Mesenchymal stem cell (in vitro differentiated cells and primary cell): ENCODE measurements at regions not wholly inside any gene's neighbourhood (a gene's known extent, or its start where the extent isn't known, plus 50 kb on each side); places are given as distances from the start of the nearest gene placed in this dataset.

Experiments
- DNase-seq: peaks from one replicate; pipeline ENCODE4 v3.0.0-alpha.2; 2013
- H2AFZ ChIP-seq: one replicate; pipeline ENCODE4 v1.6.1; 2013; ENCODE audit warnings: low read depth, mild to moderate bottlenecking, control low read depth, inconsistent platforms, low read length, moderate library complexity
- H2AK5ac ChIP-seq: 2 replicates; pipeline ENCODE4 v1.6.1; 2013; ENCODE audit warnings: low read length, moderate library complexity, mild to moderate bottlenecking, inconsistent platforms; ENCODE audit not compliant: severe bottlenecking
- H2BK120ac ChIP-seq: one replicate; pipeline ENCODE4 v1.6.1; 2013; ENCODE audit warnings: low read depth, mild to moderate bottlenecking, inconsistent platforms, low read length, moderate library complexity
- H2BK12ac ChIP-seq, 2 experiments: one replicate each; pipeline ENCODE4 v1.6.1; 2013; ENCODE audit warnings: inconsistent platforms in 2 of 2, low read length in 2 of 2, mild to moderate bottlenecking in 2 of 2, moderate library complexity in 2 of 2, control low read depth in 1 of 2
- H2BK15ac ChIP-seq: one replicate; pipeline ENCODE4 v1.6.1; 2013; ENCODE audit warnings: mild to moderate bottlenecking, low read depth, inconsistent platforms; ENCODE audit not compliant: poor library complexity, severe bottlenecking
- H2BK5ac ChIP-seq: 2 replicates; pipeline ENCODE4 v1.6.1; 2013; ENCODE audit warnings: low read depth, mild to moderate bottlenecking, low read length, control low read depth, inconsistent platforms; ENCODE audit not compliant: poor library complexity, severe bottlenecking
- H3K14ac ChIP-seq, 2 experiments: one replicate each; pipeline ENCODE4 v1.6.1; 2013; ENCODE audit warnings: inconsistent platforms in 2 of 2, low read length in 2 of 2, control low read depth in 1 of 2, mild to moderate bottlenecking in 1 of 2, moderate library complexity in 1 of 2
- H3K18ac ChIP-seq, 2 experiments: one replicate each; pipeline ENCODE4 v1.6.1; 2013; ENCODE audit warnings: inconsistent platforms in 2 of 2, low read length in 2 of 2, control low read depth in 1 of 2, low read depth in 1 of 2, mild to moderate bottlenecking in 1 of 2
- H3K23ac ChIP-seq, 2 experiments: one replicate each; pipeline ENCODE4 v1.6.1; 2013; ENCODE audit warnings: inconsistent platforms in 2 of 2, low read length in 2 of 2, mild to moderate bottlenecking in 2 of 2, moderate library complexity in 2 of 2, control low read depth in 1 of 2
- H3K27ac ChIP-seq: 2 replicates; pipeline ENCODE4 v1.5.1; 2013; ENCODE audit warnings: mild to moderate bottlenecking, moderate library complexity, low read length, control low read depth, inconsistent platforms; ENCODE audit not compliant: poor library complexity, severe bottlenecking
- H3K27me3 ChIP-seq, 2 experiments: 2 replicates each; pipeline versions ENCODE4 v1.6.1 to v1.7.0; 2013; ENCODE audit warnings: low read length in 2 of 2, mild to moderate bottlenecking in 2 of 2, moderate library complexity in 2 of 2, control low read depth in 1 of 2, inconsistent platforms in 1 of 2; ENCODE audit not compliant: control insufficient read depth in 1 of 2, insufficient read depth in 1 of 2
- H3K36me3 ChIP-seq, 2 experiments: 2 replicates each; pipeline versions ENCODE4 v1.6.1 to v1.7.0; 2013; ENCODE audit warnings: low read length in 2 of 2, control low read depth in 1 of 2, inconsistent platforms in 1 of 2, low read depth in 1 of 2, mild to moderate bottlenecking in 1 of 2; ENCODE audit not compliant: insufficient read depth in 2 of 2, control insufficient read depth in 1 of 2
- H3K4ac ChIP-seq, 2 experiments: one replicate each; pipeline ENCODE4 v1.6.1; 2013; ENCODE audit warnings: inconsistent platforms in 2 of 2, low read length in 2 of 2, mild to moderate bottlenecking in 2 of 2, moderate library complexity in 2 of 2, control low read depth in 1 of 2, low read depth in 1 of 2
- H3K4me1 ChIP-seq: 2 replicates; pipeline ENCODE4 v1.6.1; 2013; ENCODE audit warnings: low read depth, low read length, control low read depth; ENCODE audit not compliant: control insufficient read depth, insufficient read depth
- H3K4me2 ChIP-seq: 2 replicates; pipeline ENCODE4 v1.6.1; 2013; ENCODE audit warnings: low read length, mild to moderate bottlenecking, inconsistent platforms; ENCODE audit not compliant: poor library complexity, severe bottlenecking
- H3K4me3 ChIP-seq, 2 experiments: 2 replicates each; pipeline versions ENCODE4 v1.5.1 to v1.7.0; 2013; ENCODE audit warnings: low read length in 2 of 2, mild to moderate bottlenecking in 2 of 2, control low read depth in 1 of 2, low read depth in 1 of 2; ENCODE audit not compliant: insufficient read depth in 1 of 2
- H3K79me1 ChIP-seq: replicated peaks from 2 replicates; pipeline ENCODE4 v1.6.1; 2013; ENCODE audit warnings: mild to moderate bottlenecking, control low read depth, low read length, inconsistent platforms; ENCODE audit not compliant: poor library complexity, severe bottlenecking
- H3K9ac ChIP-seq: 2 replicates; pipeline ENCODE4 v1.7.0; 2013; ENCODE audit warnings: mild to moderate bottlenecking, low read length, moderate library complexity
- H3K9me3 ChIP-seq: 2 replicates; pipeline ENCODE4 v1.7.0; 2013; ENCODE audit warnings: mild to moderate bottlenecking, low read length; ENCODE audit not compliant: control insufficient read depth
- H4K8ac ChIP-seq: one replicate; pipeline ENCODE4 v1.6.1; 2013; ENCODE audit warnings: inconsistent platforms, mild to moderate bottlenecking, low read length, moderate library complexity
- H4K91ac ChIP-seq: one replicate; pipeline ENCODE4 v1.6.1; 2013; ENCODE audit warnings: mild to moderate bottlenecking, low read length, inconsistent platforms
- WGBS: methylation state at CpG from one replicate; pipeline ENCODE4 v1.1.7; 2013; ENCODE audit warnings: mixed read lengths; 5-methylcytosine and 5-hydroxymethylcytosine counted together

DNA sequence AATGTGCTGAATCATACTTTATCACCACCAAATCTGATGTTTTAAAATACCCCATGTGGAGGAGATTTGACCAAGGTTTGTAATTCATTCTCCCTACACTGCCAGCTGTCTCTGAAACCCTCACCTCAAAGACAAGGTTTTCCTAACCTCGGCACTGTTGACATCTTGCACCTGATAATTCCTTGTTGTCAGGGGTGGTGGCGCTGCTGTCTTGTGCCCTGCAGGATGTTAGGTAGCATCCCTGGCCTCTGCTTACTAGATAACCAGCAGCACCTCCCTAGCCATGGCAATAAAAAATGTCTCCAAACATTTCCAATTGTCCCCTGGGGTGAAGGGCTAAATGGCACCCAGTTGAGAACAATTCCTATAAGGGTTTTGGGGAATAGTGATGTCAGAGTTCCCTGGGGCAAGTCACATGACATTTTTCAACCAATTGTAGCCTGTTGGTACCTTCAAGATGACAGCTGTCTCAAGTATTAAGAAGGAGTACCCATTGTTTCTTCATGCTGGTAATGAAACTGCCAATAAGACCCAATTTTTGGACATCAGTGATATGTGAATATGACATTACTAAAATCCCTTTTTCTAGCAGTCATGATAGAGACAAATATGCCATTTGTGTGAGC is 160.6 kb upstream of the PLCXD3 start:
- no peak overlapping the region for H3K4ac ChIP-seq
- no peak overlapping the region for H3K4me2 ChIP-seq
- no peak overlapping the region for H3K4me3 ChIP-seq
- no peak overlapping the region for H2AFZ ChIP-seq
- no peak for DNase-seq
- H3K18ac ChIP-seq = no peak overlapping the region
- H4K91ac ChIP-seq = no peak overlapping the region
- no peak overlapping the region for H2BK120ac ChIP-seq
- no peak overlapping the region for H2BK12ac ChIP-seq
- H4K8ac ChIP-seq = no peak overlapping the region
- H3K9me3 ChIP-seq = no peaks in the 10 kb centered on the region
- H3K27me3 ChIP-seq = no peaks in the 10 kb centered on the region
- no peaks in the 10 kb centered on the region for H3K36me3 ChIP-seq
- H3K79me1 ChIP-seq = no peaks in the 10 kb centered on the region
- H3K23ac ChIP-seq = no peak overlapping the region
- no peak overlapping the region for H2BK15ac ChIP-seq
- no peaks in the 10 kb centered on the region for H3K4me1 ChIP-seq
- H3K9ac ChIP-seq = no peak overlapping the region
- 64% methylated on average over 2 of the region's 2 CpGs for WGBS
- H3K27ac ChIP-seq = no peak overlapping the region
- no peak overlapping the region for H2BK5ac ChIP-seq
- no peak overlapping the region for H3K14ac ChIP-seq
- no peak overlapping the region for H2AK5ac ChIP-seq

DNA sequence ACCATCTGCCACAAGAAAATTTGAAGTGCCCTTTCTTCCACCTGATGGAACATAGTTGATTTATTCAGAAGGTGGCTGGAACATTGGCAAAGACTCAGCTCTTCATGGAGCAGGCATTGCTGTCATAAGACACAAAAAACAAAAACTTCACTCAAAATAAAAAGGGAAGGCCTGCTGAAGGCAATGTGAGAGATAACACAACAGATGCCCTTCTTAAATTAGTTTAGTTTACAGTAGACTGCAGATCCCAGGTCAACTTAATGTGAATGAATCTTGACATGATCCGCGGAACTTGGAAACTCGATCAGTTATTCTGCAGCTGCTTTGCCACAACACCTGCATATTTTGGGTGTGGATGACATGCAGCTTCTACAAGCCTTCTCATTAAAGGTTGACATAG is 159.8 kb upstream of the PLCXD3 start:
- Histone ChIP-seq H3K23ac (no peak overlapping the region), H3K36me3 (no peaks in the 10 kb centered on the region), H2BK120ac (no peak overlapping the region), H3K4me3 (no peak overlapping the region), H3K14ac (no peak overlapping the region), H4K8ac (no peak overlapping the region), H3K4me1 (no peaks in the 10 kb centered on the region), H2AK5ac (no peak overlapping the region), H3K18ac (no peak overlapping the region), H3K79me1 (no peaks in the 10 kb centered on the region), H3K27me3 (no peaks in the 10 kb centered on the region), H3K9ac (no peak overlapping the region), H2AFZ (no peak overlapping the region), H4K91ac (no peak overlapping the region), H2BK15ac (no peak overlapping the region), H2BK12ac (no peak overlapping the region), H3K4me2 (no peak overlapping the region), H3K27ac (no peak overlapping the region), H3K4ac (no peak overlapping the region), H3K9me3 (no peaks in the 10 kb centered on the region), H2BK5ac (no peak overlapping the region)
- no peak for DNase-seq
- WGBS = 94% methylated on average over 3 of the region's 3 CpGs

DNA sequence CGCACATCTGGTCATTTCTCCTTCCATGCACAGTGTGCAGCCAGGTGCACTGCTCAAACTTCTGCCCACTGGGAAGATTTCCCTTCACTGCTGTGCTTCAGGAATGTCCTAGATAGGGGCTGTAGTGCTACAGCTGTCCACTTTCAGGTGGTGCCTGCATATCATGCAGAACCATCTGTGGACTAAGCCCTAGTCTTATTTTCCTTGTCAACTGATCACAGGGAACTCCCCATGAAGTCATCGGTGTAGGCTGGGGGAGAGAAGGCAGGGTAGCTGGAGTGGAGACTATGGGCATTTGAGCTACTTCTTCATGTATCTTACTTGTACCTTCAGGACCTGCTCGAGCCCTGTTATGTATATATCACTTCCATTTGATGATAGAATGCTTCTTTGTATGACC is 150.9 kb upstream of the PLCXD3 start:
- no peak overlapping the region for H4K91ac ChIP-seq
- H2AK5ac ChIP-seq = no peak overlapping the region
- H3K18ac ChIP-seq = no peak overlapping the region
- no peaks in the 10 kb centered on the region for H3K4me1 ChIP-seq
- no peak overlapping the region for H3K23ac ChIP-seq
- H3K79me1 ChIP-seq = no peaks in the 10 kb centered on the region
- no peaks in the 10 kb centered on the region for H3K36me3 ChIP-seq
- H3K9ac ChIP-seq = no peak overlapping the region
- no peak overlapping the region for H3K4me3 ChIP-seq
- peaks cover 10% of the 10 kb centered on the region for H3K9me3 ChIP-seq
- H2BK15ac ChIP-seq = no peak overlapping the region
- no peak for DNase-seq
- H3K27ac ChIP-seq = no peak overlapping the region
- H2BK12ac ChIP-seq = no peak overlapping the region
- no peak overlapping the region for H3K4me2 ChIP-seq
- no peaks in the 10 kb centered on the region for H3K27me3 ChIP-seq
- H2BK5ac ChIP-seq = no peak overlapping the region
- H3K14ac ChIP-seq = no peak overlapping the region
- H2AFZ ChIP-seq = no peak overlapping the region
- no peak overlapping the region for H2BK120ac ChIP-seq
- H3K4ac ChIP-seq = no peak overlapping the region
- no peak overlapping the region for H4K8ac ChIP-seq
- WGBS = 62% methylated on average over 3 of the region's 3 CpGs

DNA sequence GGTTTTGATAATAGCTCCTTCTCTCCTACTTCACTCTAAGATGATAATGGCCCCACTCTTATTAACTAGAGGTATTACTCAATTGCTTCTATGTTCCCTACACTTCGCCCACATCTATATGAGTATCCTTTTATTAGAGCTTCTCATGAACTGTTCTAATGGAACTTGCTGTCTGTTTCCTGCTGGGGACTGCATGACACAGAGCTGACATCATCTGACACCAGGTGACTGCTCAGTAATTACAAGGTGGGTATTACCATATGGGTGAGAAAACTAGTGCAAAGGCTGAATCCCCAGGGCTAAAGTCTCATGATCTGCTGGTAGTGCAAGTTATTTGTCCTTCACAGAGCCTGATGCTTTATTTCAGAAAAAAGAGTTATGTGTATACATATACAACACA is 146.2 kb upstream of the PLCXD3 start:
- DNase-seq = no peak
- Histone ChIP-seq H3K79me1 (no peaks in the 10 kb centered on the region), H3K9ac (no peak overlapping the region), H3K27ac (no peak overlapping the region), H3K27me3 (no peaks in the 10 kb centered on the region), H3K9me3 (no peaks in the 10 kb centered on the region), H2BK12ac (no peak overlapping the region), H3K23ac (no peak overlapping the region), H3K18ac (no peak overlapping the region), H3K4me2 (no peak overlapping the region), H2BK15ac (no peak overlapping the region), H4K91ac (no peak overlapping the region), H2AFZ (no peak overlapping the region), H3K14ac (no peak overlapping the region), H3K4me1 (no peaks in the 10 kb centered on the region), H2AK5ac (no peak overlapping the region), H2BK5ac (no peak overlapping the region), H3K4ac (no peak overlapping the region), H3K36me3 (no peaks in the 10 kb centered on the region), H3K4me3 (no peak overlapping the region), H2BK120ac (no peak overlapping the region), H4K8ac (no peak overlapping the region)
- WGBS = 69% methylated on average over 1 of the region's 1 CpG
